Pancreas (tissue), 10 donors: ENCODE measurements at regions not wholly inside any gene's neighbourhood (a gene's known extent, or its start where the extent isn't known, plus 50 kb on each side); places are given as distances from the start of the nearest gene placed in this dataset.
A peak's percentile ranks its signal among the peaks of the same experiment; 100 is the strongest.

Experiments used
- ATAC-seq, 4 donors: fragments of 200-7000 bp; cut with Tn5 transposase; one replicate each; pipeline versions ENCODE4 v1.8.0 to v1.9.1; 2020; ENCODE audit warnings: mild to moderate bottlenecking in 4 of 4, moderate library complexity in 4 of 4
- DNase-seq, 6 donors: peaks; one replicate each; pipeline ENCODE4 v3.0.0-alpha.2; 2020
- FAIRE-seq: peaks from 2 replicates; lab custom pipeline; 2012; peaks lifted over from hg19 to GRCh38; lab: Jason Lieb, UNC
- H3K27ac ChIP-seq, 4 donors: fragments of 200-600 bp; sonication (generic); 1 replicate in 3 of 4; 2 replicates in 1 of 4; pipeline versions ENCODE4 v1.5.0 to v1.8.0; 2020
- H3K27me3 ChIP-seq, 4 donors: fragments of 200-600 bp; one replicate each; pipeline ENCODE4 v1.8.0; 2021
- H3K36me3 ChIP-seq, 3 donors: fragments of 200-600 bp; sonication (generic) in 1 of 3; one replicate each; pipeline versions ENCODE4 v1.5.0 to v1.8.0; 2020 to 2021
- H3K4me1 ChIP-seq, 3 donors: fragments of 200-600 bp; one replicate each; pipeline ENCODE4 v1.8.0; 2021
- H3K4me3 ChIP-seq, 4 donors: fragments of 200-600 bp; sonication (generic) in 2 of 4; one replicate each; pipeline versions ENCODE4 v1.5.0 to v1.8.0; 2020 to 2021
- H3K9me3 ChIP-seq, 4 donors: fragments of 200-600 bp; one replicate each; pipeline ENCODE4 v1.8.0; 2021
- CTCF ChIP-seq, 4 donors: fragments of 200-600 bp; sonication (generic) in 3 of 4; IDR thresholded peaks; one replicate each; pipeline versions ENCODE4 v1.5.0 to v1.8.0; 2021; ENCODE audit warnings: antibody characterized with exemption in 4 of 4
- WGBS, 2 donors: extraction: QIAGEN DNeasy Blood & Tissue Kit; methylation state at CpG; one replicate each; pipeline ENCODE4 v1.1.7; 2013; 5-methylcytosine and 5-hydroxymethylcytosine counted together
- intact Hi-C, 3 donors: fragments of 100-400 bp; cut with DNase I; formaldehyde crosslinking; loops; one replicate each; pipeline versions ENCODE4 v1.11.1 to v1.14.2; 2022
- donor health status: healthy with polysubstance abuse.
- donor health status: DM: no; HTN: no; CAD: no; lungs with moderate emphysema.
- donor health status: DM: no; HTN: no; CAD: no.
- donor health status: control.
- donor health status: control.
- donor health status: Bipolar disorder and iron deficiency.
- donor health status: DM: yes; HTN: yes; CAD: no.
- donor health status: DM: no; HTN: no; CAD: no.
- donor health status: DM: no; HTN: no; CAD: no.
- donor health status: DM: yes; HTN: yes; CAD: no.

GRCh38 chr6:155656024-155656423 lies 200.4 kb upstream of the NOX3 start:
- H3K4me1 ChIP-seq = no peaks in the 10 kb centered on the region

GRCh38 chr6:155654474-155654873 lies 198.8 kb upstream of the NOX3 start:
- TF ChIP-seq CTCF (IDR thresholded peaks at IDR 0.05) = no peak
- Histone ChIP-seq H3K4me1 (no peaks in the 10 kb centered on the region), H3K27me3 (no peaks in the 10 kb centered on the region), H3K36me3 (no peaks in the 10 kb centered on the region), H3K9me3 (no peaks in the 10 kb centered on the region), H3K27ac (no peak overlapping the region), H3K4me3 (no peak overlapping the region)
- FAIRE-seq (peak; percentile 64), DNase-seq (no peak), ATAC-seq (no peak)
- intact Hi-C loops = no loop called here

More at GRCh38 chr6:155656024-155656423, 200.4 kb upstream of the NOX3 start:
- Histone ChIP-seq H3K4me3 (no peak overlapping the region), H3K27me3 (no peaks in the 10 kb centered on the region), H3K36me3 (no peaks in the 10 kb centered on the region), H3K27ac (no peak overlapping the region), H3K9me3 (no peaks in the 10 kb centered on the region)
- ATAC-seq (no peak), FAIRE-seq (no peak), DNase-seq (no peak)
- TF ChIP-seq CTCF (IDR thresholded peaks at IDR 0.05) = no peak
- whole genome bisulfite sequencing, 2 donors = 61 to 63% methylated on average over 3 of the region's 3 CpGs
- intact Hi-C loops = no loop called here

GRCh38 chr6:155648301-155648700 lies 192.7 kb upstream of the NOX3 start:
- H3K4me1 ChIP-seq = no peaks in the 10 kb centered on the region
- H3K27me3 ChIP-seq = no peaks in the 10 kb centered on the region
- DNase-seq (no peak), ATAC-seq (no peak), FAIRE-seq (no peak)
- no peak overlapping the region for H3K27ac ChIP-seq
- intact Hi-C loops = no loop called here
- H3K4me3 ChIP-seq = no peak overlapping the region
- H3K36me3 ChIP-seq = no peaks in the 10 kb centered on the region
- TF ChIP-seq CTCF (IDR thresholded peaks at IDR 0.05) = no peak
- WGBS, 2 donors = 54% methylated on average over 5 of the region's 5 CpGs
- H3K9me3 ChIP-seq = no peaks in the 10 kb centered on the region

- ATAC-seq = no peak
- Histone ChIP-seq H3K9me3 (no peaks in the 10 kb centered on the region), H3K4me3 (no peak overlapping the region), H3K36me3 (no peaks in the 10 kb centered on the region), H3K27ac (peak overlapping the region in 1 of 4 donors; percentile 3), H3K4me1 (no peaks in the 10 kb centered on the region), H3K27me3 (no peaks in the 10 kb centered on the region)
- no peak for FAIRE-seq
- TF ChIP-seq CTCF (IDR thresholded peaks at IDR 0.05) = no peak
- DNase-seq = no peak
- intact Hi-C loops = no loop called here
Measured at GRCh38 chr6:155647354-155647753, 191.7 kb upstream of the NOX3 start.

- DNase-seq (peak in 1 of 6 donors; percentile 9), ATAC-seq (peak in 3 of 4 donors; percentile 58 to 67 (median 66)), FAIRE-seq (no peak)
- no peaks in the 10 kb centered on the region for H3K4me1 ChIP-seq
- H3K4me3 ChIP-seq = no peak overlapping the region
- peak overlapping the region in 3 of 4 donors; percentile 2 to 38 (median 6) for H3K27ac ChIP-seq
- 34 to 42% methylated on average over 5 of the region's 5 CpGs for WGBS, 2 donors
- H3K27me3 ChIP-seq = no peaks in the 10 kb centered on the region
- intact Hi-C loops = no loop called here
- H3K9me3 ChIP-seq = no peaks in the 10 kb centered on the region
- TF ChIP-seq CTCF (IDR thresholded peaks at IDR 0.05) = no peak
- no peaks in the 10 kb centered on the region for H3K36me3 ChIP-seq
Measured at GRCh38 chr6:155646443-155646842, 190.8 kb upstream of the NOX3 start.
